HFFc6 (cell line): ENCODE measurements at regions not wholly inside any gene's neighbourhood (a gene's known extent, or its start where the extent isn't known, plus 50 kb on each side); places are given as distances from the start of the nearest gene placed in this dataset.

Experiments
- DNase-seq: peaks from one replicate; pipeline ENCODE4 v3.0.0-alpha.2; 2018
- H3K27ac Mint-ChIP-seq: 2 replicates; pipeline ENCODE4 v1.8.0; 2020; ENCODE audit warnings: mild to moderate bottlenecking, mixed read lengths
- H3K27me3 Mint-ChIP-seq: 2 replicates; pipeline ENCODE4 v1.8.0; 2021; ENCODE audit warnings: mild to moderate bottlenecking, moderate library complexity, mixed read lengths; ENCODE audit not compliant: insufficient read depth
- H3K36me3 Mint-ChIP-seq: 2 replicates; pipeline ENCODE4 v1.8.0; 2021; ENCODE audit warnings: low read depth, mixed read lengths
- H3K4me1 Mint-ChIP-seq: 2 replicates; pipeline ENCODE4 v1.8.0; 2020; ENCODE audit warnings: low read depth, mixed read lengths
- H3K4me3 Mint-ChIP-seq: 2 replicates; pipeline ENCODE4 v1.8.0; 2020; ENCODE audit warnings: mild to moderate bottlenecking, moderate library complexity, mixed read lengths
- H3K9me3 Mint-ChIP-seq: 2 replicates; pipeline ENCODE4 v1.8.0; 2020; ENCODE audit warnings: mild to moderate bottlenecking, mixed read lengths
- TF ChIP-seq, protein P1 (sequence below): fragments of 200-600 bp; sonication (generic); IDR thresholded peaks from 2 replicates; pipeline ENCODE4 v1.5.0; 2021; ENCODE audit warnings: antibody characterized with exemption, mild to moderate bottlenecking

DNA sequence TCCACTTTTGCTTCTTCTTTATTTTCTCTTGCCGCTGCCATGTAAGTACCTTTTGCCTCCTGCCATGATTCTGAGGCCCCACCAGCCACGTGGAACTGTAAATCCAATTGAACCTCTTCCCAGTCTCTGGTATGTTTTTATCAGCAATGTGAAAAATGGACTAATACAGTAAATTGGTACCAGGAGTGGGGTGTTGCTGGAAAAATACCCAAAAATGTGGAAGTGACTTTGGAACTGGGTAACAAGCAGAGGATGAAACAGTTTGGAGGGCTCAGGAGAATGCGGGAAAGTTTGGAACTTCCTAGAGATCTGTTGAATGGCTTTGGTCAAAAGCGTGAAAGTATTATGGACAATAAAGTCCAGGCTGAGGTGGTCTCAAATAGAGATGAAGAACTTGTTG is 670.3 kb upstream of the ZWINT start:
- no peak overlapping the region for H3K27ac Mint-ChIP-seq
- TF ChIP-seq, protein P1, sequence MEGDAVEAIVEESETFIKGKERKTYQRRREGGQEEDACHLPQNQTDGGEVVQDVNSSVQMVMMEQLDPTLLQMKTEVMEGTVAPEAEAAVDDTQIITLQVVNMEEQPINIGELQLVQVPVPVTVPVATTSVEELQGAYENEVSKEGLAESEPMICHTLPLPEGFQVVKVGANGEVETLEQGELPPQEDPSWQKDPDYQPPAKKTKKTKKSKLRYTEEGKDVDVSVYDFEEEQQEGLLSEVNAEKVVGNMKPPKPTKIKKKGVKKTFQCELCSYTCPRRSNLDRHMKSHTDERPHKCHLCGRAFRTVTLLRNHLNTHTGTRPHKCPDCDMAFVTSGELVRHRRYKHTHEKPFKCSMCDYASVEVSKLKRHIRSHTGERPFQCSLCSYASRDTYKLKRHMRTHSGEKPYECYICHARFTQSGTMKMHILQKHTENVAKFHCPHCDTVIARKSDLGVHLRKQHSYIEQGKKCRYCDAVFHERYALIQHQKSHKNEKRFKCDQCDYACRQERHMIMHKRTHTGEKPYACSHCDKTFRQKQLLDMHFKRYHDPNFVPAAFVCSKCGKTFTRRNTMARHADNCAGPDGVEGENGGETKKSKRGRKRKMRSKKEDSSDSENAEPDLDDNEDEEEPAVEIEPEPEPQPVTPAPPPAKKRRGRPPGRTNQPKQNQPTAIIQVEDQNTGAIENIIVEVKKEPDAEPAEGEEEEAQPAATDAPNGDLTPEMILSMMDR = no peak
- peaks cover 5% of the 10 kb centered on the region for H3K36me3 Mint-ChIP-seq
- no peaks in the 10 kb centered on the region for H3K27me3 Mint-ChIP-seq
- H3K9me3 Mint-ChIP-seq = peaks cover 32% of the 10 kb centered on the region
- DNase-seq = no peak
- no peaks in the 10 kb centered on the region for H3K4me1 Mint-ChIP-seq
- no peak overlapping the region for H3K4me3 Mint-ChIP-seq

- no peaks in the 10 kb centered on the region for H3K4me1 Mint-ChIP-seq
- TF ChIP-seq, protein P1 = no peak
- no peak overlapping the region for H3K27ac Mint-ChIP-seq
- peaks cover 27% of the 10 kb centered on the region for H3K9me3 Mint-ChIP-seq
- no peak for DNase-seq
- H3K36me3 Mint-ChIP-seq = peaks cover 2% of the 10 kb centered on the region
- H3K27me3 Mint-ChIP-seq = no peaks in the 10 kb centered on the region
- H3K4me3 Mint-ChIP-seq = no peak overlapping the region
Measured at GRCh38 chr10:57026307-57026706, 665.2 kb upstream of the ZWINT start.

- H3K36me3 Mint-ChIP-seq = no peaks in the 10 kb centered on the region
Measured at GRCh38 chr10:57023626-57024025, 662.6 kb upstream of the ZWINT start.

DNA sequence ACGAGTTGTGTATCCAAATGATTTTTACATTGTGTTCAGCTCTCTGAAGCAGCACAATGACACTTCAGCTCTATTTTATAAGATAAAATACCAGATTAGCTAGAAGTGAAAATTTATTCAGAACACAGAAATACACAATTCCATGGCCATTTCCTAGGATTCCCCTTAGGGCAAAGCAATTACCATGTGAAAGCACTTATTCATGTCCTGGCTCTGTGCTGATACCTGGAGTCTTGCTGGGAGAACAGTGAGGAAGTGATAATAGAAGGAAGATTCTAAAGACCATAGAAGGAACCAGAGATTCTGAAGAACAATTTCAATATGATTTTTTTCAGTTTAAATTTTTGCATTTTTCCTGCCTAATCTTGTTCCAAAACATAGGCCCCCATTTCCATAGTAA is 657.4 kb upstream of the ZWINT start:
- no peaks in the 10 kb centered on the region for H3K4me1 Mint-ChIP-seq
- TF ChIP-seq, protein P1 = no peak

More at GRCh38 chr10:57023626-57024025, 662.6 kb upstream of the ZWINT start:
- no peak for DNase-seq
- Mint-ChIP-seq H3K4me1 (no peaks in the 10 kb centered on the region), H3K27ac (no peak overlapping the region), H3K9me3 (peaks cover 36% of the 10 kb centered on the region), H3K4me3 (no peak overlapping the region), H3K27me3 (no peaks in the 10 kb centered on the region)
- TF ChIP-seq, protein P1 = no peak

DNA sequence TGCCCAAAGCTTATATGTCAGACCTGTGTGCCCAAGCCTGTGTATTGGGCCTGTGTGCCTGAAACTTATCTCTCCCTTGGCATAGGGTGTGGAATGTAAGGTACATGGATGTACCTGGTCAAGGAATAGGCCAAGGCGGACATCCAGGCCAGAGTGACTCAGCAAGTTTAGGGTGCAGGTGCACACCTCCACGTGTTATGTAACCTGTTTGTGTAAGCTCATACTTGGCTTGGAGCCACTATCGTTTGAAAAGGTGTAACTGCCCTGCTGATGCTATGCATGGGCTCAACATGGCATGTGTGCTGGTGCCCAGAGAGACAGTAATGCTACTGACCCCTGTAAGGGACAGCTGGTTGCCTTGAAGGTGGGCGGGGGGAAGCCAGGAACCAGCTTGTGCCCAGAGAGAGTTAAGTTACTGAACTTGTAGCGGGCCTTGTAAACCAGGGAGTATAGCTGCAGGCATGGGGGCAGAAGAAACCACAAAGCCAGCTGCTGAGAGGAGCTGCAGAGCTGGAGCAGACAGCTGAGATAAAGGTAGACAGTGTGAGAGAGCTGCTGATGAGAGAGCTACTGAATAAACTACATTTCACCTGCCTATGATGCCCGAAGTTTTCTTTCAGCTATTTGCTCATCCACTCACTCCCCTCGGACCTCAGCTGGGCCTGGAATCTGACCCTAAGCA is 656.4 kb upstream of the ZWINT start:
- Mint-ChIP-seq H3K27me3 (no peaks in the 10 kb centered on the region), H3K4me1 (no peaks in the 10 kb centered on the region), H3K9me3 (peaks cover 43% of the 10 kb centered on the region), H3K36me3 (no peaks in the 10 kb centered on the region), H3K4me3 (no peak overlapping the region), H3K27ac (no peak overlapping the region)
- no peak for DNase-seq
- TF ChIP-seq, protein P1 = no peak

More for the DNA sequence above, 657.4 kb upstream of the ZWINT start:
- no peak overlapping the region for H3K27ac Mint-ChIP-seq
- H3K9me3 Mint-ChIP-seq = peaks cover 47% of the 10 kb centered on the region
- DNase-seq = no peak
- H3K36me3 Mint-ChIP-seq = no peaks in the 10 kb centered on the region
- no peak overlapping the region for H3K4me3 Mint-ChIP-seq
- H3K27me3 Mint-ChIP-seq = no peaks in the 10 kb centered on the region
